GM12878 (cell line): ENCODE measurements at regions not wholly inside any gene's neighbourhood (a gene's known extent, or its start where the extent isn't known, plus 50 kb on each side); places are given as distances from the start of the nearest gene placed in this dataset.

Experiments
- ATAC-seq: fragments of 200-7000 bp; cut with Tn5 transposase; 3 replicates; pipeline ENCODE4 v1.9.1; 2020; ENCODE audit warnings: mild to moderate bottlenecking, moderate library complexity
- BruUV-seq: library from RNA; stranded (reverse); fragments of 400-500 nt; replicated peaks from 2 replicates; lab custom pipeline; 2021; lab: Mats Ljungman, UMichigan
- CTCF ChIA-PET: fragments of 300-600 bp; sonication (Branson Sonifier 250); formaldehyde crosslinking; extraction: SDS; loops from one replicate; lab custom pipeline; 2021; ENCODE audit warnings: inconsistent platforms; lab: Yijun Ruan, JAX
- POLR2A ChIA-PET: fragments of 350-600 bp; formaldehyde crosslinking; extraction: SDS; loops from one replicate; lab custom pipeline; 2021; ENCODE audit warnings: inconsistent platforms; lab: Charles Lee
- RAD21 ChIA-PET: fragments of 300-600 bp; sonication (Branson Sonifier 250); formaldehyde crosslinking; loops from one replicate; lab custom pipeline; 2023; ENCODE audit warnings: antibody characterized with exemption; ENCODE audit not compliant: unreplicated experiment; lab: Charles Lee
- SMC1A ChIA-PET: fragments of 300-600 bp; sonication (Branson Sonifier 250); formaldehyde crosslinking; loops from one replicate; lab custom pipeline; 2023; ENCODE audit not compliant: unreplicated experiment, uncharacterized antibody; lab: Charles Lee
- DNase-seq: peaks from one replicate; pipeline ENCODE4 v3.0.0-alpha.2; 2011; ENCODE audit warnings: low read depth, low spot score
- FAIRE-seq: peaks from 3 replicates; lab custom pipeline; 2011; peaks lifted over from hg19 to GRCh38; lab: Jason Lieb, UNC
- H2AFZ ChIP-seq: 2 replicates; pipeline ENCODE4 v1.6.0; 2011; ENCODE audit warnings: low read depth, low read length, control low read depth; ENCODE audit not compliant: control insufficient read depth
- H3K27ac ChIP-seq: 2 replicates; pipeline ENCODE4 v1.5.1; 2011; ENCODE audit warnings: control low read depth; ENCODE audit not compliant: control insufficient read depth, insufficient read depth
- H3K27me3 ChIP-seq, 2 experiments: replicated peaks in 1 of 2; 2 replicates each; pipeline versions ENCODE4 v1.6.0 to v1.6.1; 2011; ENCODE audit warnings: low read length in 1 of 2; ENCODE audit not compliant: control insufficient read depth in 2 of 2, insufficient read depth in 2 of 2
- H3K36me3 ChIP-seq, 2 experiments: 2 replicates each; pipeline ENCODE4 v1.5.1; 2011; ENCODE audit warnings: low read length in 1 of 2; ENCODE audit not compliant: control insufficient read depth in 2 of 2, insufficient read depth in 2 of 2
- H3K4me1 ChIP-seq: 2 replicates; pipeline ENCODE4 v1.6.1; 2011; ENCODE audit warnings: mild to moderate bottlenecking, low read length, moderate library complexity, mixed read lengths; ENCODE audit not compliant: control insufficient read depth, insufficient read depth
- H3K4me2 ChIP-seq: 2 replicates; pipeline ENCODE4 v1.6.0; 2011; ENCODE audit warnings: control low read depth; ENCODE audit not compliant: control insufficient read depth, insufficient read depth
- H3K4me3 ChIP-seq: fragments of 200-600 bp; sonication (generic); 2 replicates; pipeline ENCODE4 v1.5.1; 2016
- H3K79me2 ChIP-seq: 2 replicates; pipeline ENCODE4 v1.6.0; 2011; ENCODE audit warnings: low read length; ENCODE audit not compliant: control insufficient read depth, insufficient read depth
- H3K9ac ChIP-seq: 2 replicates; pipeline ENCODE4 v1.8.0; 2011; ENCODE audit warnings: low read length, control low read depth, mixed read lengths; ENCODE audit not compliant: control insufficient read depth, insufficient read depth
- H3K9me3 ChIP-seq: replicated peaks from 3 replicates; pipeline ENCODE4 v1.5.1; 2011; ENCODE audit warnings: mild to moderate bottlenecking, low read length; ENCODE audit not compliant: control insufficient read depth, insufficient read depth
- H4K20me1 ChIP-seq: 2 replicates; pipeline ENCODE4 v1.6.0; 2011; ENCODE audit not compliant: control insufficient read depth, insufficient read depth
- EED ChIP-seq: sonication (generic); IDR thresholded peaks from 2 replicates; pipeline ENCODE4 v1.6.1; 2016; ENCODE audit warnings: antibody characterized with exemption, low read depth
- MEF2B ChIP-seq: fragments of 450-650 bp; IDR thresholded peaks from 2 replicates; pipeline ENCODE4 v1.6.1; 2018; ENCODE audit warnings: mild to moderate bottlenecking, moderate library complexity; ENCODE audit not compliant: partially characterized antibody, poor library complexity, severe bottlenecking
- NKRF ChIP-seq: fragments of 450-650 bp; conservative IDR thresholded peaks from 2 replicates; pipeline ENCODE4 v1.6.1; 2017; ENCODE audit warnings: mild to moderate bottlenecking, moderate library complexity
- NR2C1 ChIP-seq: fragments of 450-650 bp; IDR thresholded peaks from 2 replicates; pipeline ENCODE4 v1.6.1; 2017; ENCODE audit warnings: antibody characterized with exemption, mild to moderate bottlenecking, moderate library complexity
- PAX8 ChIP-seq: fragments of 450-650 bp; IDR thresholded peaks from 2 replicates; pipeline ENCODE4 v1.6.1; 2017; ENCODE audit warnings: mild to moderate bottlenecking, moderate library complexity
- SMAD1 ChIP-seq: fragments of 450-650 bp; IDR thresholded peaks from 2 replicates; pipeline ENCODE4 v1.6.1; 2018; ENCODE audit warnings: mild to moderate bottlenecking, low read depth; ENCODE audit not compliant: partially characterized antibody
- ZBTB40 ChIP-seq: fragments of 450-650 bp; IDR thresholded peaks from 2 replicates; pipeline ENCODE4 v1.6.1; 2016; ENCODE audit warnings: mild to moderate bottlenecking, moderate library complexity, borderline replicate concordance
- ZSCAN29 ChIP-seq: fragments of 450-650 bp; IDR thresholded peaks from 2 replicates; pipeline ENCODE4 v1.6.1; 2017; ENCODE audit warnings: mild to moderate bottlenecking, moderate library complexity
- WGBS: methylation state at CpG from one replicate; pipeline ENCODE4 v1.1.6; 2016; ENCODE audit warnings: low lambda C conversion rate; ENCODE audit not compliant: insufficient replicate concordance, insufficient coverage; ENCODE audit errors: missing lambda C conversion rate; 5-methylcytosine and 5-hydroxymethylcytosine counted together
- in situ Hi-C: fragments of 300-500 bp; cut with MboI; formaldehyde crosslinking; loops from 9 replicates; pipeline ENCODE4 v1.14.3; 2018; ENCODE audit warnings: mixed read lengths
- intact Hi-C: fragments of 100-400 bp; cut with micrococcal nuclease; formaldehyde crosslinking; loops from one replicate; pipeline ENCODE4 v1.14.2; 2022; ENCODE audit not compliant: unreplicated experiment
- TF ChIP-seq, protein P1 (sequence below), 3 experiments: IDR thresholded peaks in 2 of 3; conservative IDR thresholded peaks in 1 of 3; 2 replicates each; pipeline ENCODE4 v1.5.1; 2011; ENCODE audit warnings: low read depth in 3 of 3, low read length in 3 of 3, mild to moderate bottlenecking in 3 of 3, control low read depth in 2 of 3, moderate library complexity in 2 of 3, inconsistent platforms in 1 of 3, mixed read lengths in 1 of 3; ENCODE audit not compliant: control insufficient read depth in 2 of 3, insufficient read depth in 1 of 3; ENCODE audit errors: extremely low read depth in 1 of 3
- TF ChIP-seq, protein P2 (sequence below): fragments of 450-650 bp; IDR thresholded peaks from 2 replicates; pipeline ENCODE4 v1.6.1; 2018; ENCODE audit warnings: borderline replicate concordance, mild to moderate bottlenecking; ENCODE audit not compliant: partially characterized antibody

DNA sequence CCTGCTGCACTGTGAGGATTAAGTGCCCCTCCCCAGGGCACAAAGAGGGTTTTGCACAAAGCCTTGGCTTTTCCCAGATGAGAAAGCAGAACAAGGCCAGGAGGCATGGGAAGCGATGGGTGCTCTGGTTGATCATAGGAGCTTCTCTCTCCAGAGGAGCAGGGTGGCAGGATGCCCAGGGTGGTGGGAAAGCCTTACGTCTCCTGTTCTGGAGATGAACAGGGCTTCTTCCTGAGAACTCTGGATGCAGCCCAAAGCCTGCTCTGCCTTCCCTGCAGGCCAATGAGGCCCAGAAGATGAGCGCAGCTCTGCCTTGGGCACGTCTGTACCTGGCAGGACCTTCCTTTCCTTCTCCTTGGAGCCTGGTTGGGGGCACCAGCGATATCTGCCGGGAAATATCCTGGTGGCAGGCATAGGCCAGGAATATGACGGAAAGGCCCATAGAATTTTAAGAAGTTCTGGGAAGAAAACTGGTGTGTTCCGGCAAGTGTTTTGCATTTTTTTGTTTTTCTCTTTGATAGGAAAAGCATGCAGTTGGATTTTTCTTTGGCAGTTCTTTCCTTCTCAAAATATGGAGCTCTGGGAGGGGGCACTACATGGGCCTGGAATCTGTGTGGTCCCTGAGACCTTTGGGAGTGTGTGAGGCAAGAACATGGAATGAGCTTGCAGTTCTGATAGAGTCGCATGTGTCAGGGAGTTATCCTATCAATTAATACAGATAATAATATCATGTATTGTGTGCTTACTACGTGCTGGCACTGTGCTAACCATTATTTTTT lies 253.2 kb upstream of the KLF4 start:
- no peak overlapping the region for H3K4me2 ChIP-seq
- H3K4me3 ChIP-seq: no peak overlapping the region
- H2AFZ ChIP-seq: no peak overlapping the region
- no peaks in the 10 kb centered on the region for H3K27me3 ChIP-seq
- DNase-seq: no peak
- 56% methylated on average over 10 of the region's 10 CpGs for WGBS
- no peaks in the 10 kb centered on the region for H3K79me2 ChIP-seq
- no peaks in the 10 kb centered on the region for H3K9me3 ChIP-seq
- H3K27ac ChIP-seq: no peak overlapping the region
- ATAC-seq: no peak
- no peaks in the 10 kb centered on the region for H3K36me3 ChIP-seq
- no peaks in the 10 kb centered on the region for H4K20me1 ChIP-seq
- no peaks in the 10 kb centered on the region for H3K4me1 ChIP-seq
- CTCF ChIA-PET: interaction anchor here (2.0 kb wide), 1 partner anchor 9 kb away, joined by 5 read pairs; no protein-coding TSS in a partner anchor
- no TSS peak for BruUV-seq
- intact Hi-C loops: no loop called here
- no peak for FAIRE-seq
- in situ Hi-C loops: no loop called here
- RAD21 ChIA-PET: interaction anchor here (1.1 to 3.5 kb wide), 3 partner anchors 9 to 43 kb away, joined by 4 to 12 read pairs (median 6); no protein-coding TSS in a partner anchor
- POLR2A ChIA-PET: interaction anchor here (0.6 to 2.6 kb wide), 4 partner anchors 9 to 97 kb away, joined by 3 to 11 read pairs (median 4); no protein-coding TSS in a partner anchor
- SMC1A ChIA-PET: interaction anchor here (1.0 to 2.7 kb wide), 7 partner anchors 9 to 158 kb away, joined by 3 to 19 read pairs (median 3); no protein-coding TSS in a partner anchor
- no peak overlapping the region for H3K9ac ChIP-seq
- TF ChIP-seq, protein P1, sequence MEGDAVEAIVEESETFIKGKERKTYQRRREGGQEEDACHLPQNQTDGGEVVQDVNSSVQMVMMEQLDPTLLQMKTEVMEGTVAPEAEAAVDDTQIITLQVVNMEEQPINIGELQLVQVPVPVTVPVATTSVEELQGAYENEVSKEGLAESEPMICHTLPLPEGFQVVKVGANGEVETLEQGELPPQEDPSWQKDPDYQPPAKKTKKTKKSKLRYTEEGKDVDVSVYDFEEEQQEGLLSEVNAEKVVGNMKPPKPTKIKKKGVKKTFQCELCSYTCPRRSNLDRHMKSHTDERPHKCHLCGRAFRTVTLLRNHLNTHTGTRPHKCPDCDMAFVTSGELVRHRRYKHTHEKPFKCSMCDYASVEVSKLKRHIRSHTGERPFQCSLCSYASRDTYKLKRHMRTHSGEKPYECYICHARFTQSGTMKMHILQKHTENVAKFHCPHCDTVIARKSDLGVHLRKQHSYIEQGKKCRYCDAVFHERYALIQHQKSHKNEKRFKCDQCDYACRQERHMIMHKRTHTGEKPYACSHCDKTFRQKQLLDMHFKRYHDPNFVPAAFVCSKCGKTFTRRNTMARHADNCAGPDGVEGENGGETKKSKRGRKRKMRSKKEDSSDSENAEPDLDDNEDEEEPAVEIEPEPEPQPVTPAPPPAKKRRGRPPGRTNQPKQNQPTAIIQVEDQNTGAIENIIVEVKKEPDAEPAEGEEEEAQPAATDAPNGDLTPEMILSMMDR (IDR thresholded peaks at IDR 0.05 in 2 of 3, conservative IDR thresholded peaks at IDR 0.05 in 1 of 3; ENCODE audit: control insufficient read depth in 2 of 3, extremely low read depth in 1 of 3, insufficient read depth in 1 of 3, low read depth in 3 of 3, low read length in 3 of 3): no peak
- TF ChIP-seq PAX8: no peak
- TF ChIP-seq, protein P2, sequence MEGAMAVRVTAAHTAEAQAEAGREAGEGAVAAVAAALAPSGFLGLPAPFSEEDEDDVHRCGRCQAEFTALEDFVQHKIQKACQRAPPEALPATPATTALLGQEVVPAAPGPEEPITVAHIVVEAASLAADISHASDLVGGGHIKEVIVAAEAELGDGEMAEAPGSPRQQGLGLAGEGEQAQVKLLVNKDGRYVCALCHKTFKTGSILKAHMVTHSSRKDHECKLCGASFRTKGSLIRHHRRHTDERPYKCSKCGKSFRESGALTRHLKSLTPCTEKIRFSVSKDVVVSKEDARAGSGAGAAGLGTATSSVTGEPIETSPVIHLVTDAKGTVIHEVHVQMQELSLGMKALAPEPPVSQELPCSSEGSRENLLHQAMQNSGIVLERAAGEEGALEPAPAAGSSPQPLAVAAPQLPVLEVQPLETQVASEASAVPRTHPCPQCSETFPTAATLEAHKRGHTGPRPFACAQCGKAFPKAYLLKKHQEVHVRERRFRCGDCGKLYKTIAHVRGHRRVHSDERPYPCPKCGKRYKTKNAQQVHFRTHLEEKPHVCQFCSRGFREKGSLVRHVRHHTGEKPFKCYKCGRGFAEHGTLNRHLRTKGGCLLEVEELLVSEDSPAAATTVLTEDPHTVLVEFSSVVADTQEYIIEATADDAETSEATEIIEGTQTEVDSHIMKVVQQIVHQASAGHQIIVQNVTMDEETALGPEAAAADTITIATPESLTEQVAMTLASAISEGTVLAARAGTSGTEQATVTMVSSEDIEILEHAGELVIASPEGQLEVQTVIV: no peak
- no peak for TF ChIP-seq NR2C1
- no peak for TF ChIP-seq MEF2B
- no peak for TF ChIP-seq ZSCAN29
- no peak for TF ChIP-seq EED
- no peak for TF ChIP-seq SMAD1
- no peak for TF ChIP-seq NKRF
- TF ChIP-seq ZBTB40: no peak
